ENCODE measurements at regions not wholly inside any gene's neighbourhood (a gene's known extent, or its start where the extent isn't known, plus 50 kb on each side); places are given as distances from the start of the nearest gene placed in this dataset.

DNA sequence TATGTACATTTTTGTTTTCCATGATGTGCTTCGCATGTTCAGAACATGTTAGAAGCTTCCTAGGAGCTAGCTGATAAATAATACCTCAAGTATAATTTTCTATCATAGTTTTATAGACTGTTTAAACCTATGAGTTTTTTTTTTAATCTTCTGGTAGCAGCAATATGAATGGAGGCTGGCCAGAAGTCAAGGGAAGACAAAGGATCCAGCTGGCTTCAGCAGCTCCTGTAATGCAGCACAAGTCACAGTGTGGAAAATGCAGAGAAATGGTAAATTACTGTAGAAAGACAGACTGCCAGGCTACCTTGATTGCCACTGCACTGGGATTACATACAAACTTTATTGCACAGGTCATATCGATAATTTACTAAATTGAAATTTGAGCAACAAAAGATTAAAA is 537.9 kb downstream of the IQCM start:
- Histone ChIP-seq H3K27ac (ENCODE audit: extremely low read length, insufficient read depth, low read length) (no peak overlapping the region), H3K4me1 (ENCODE audit: insufficient read depth, low read length) (no peaks in the 10 kb centered on the region), H3K79me2 (ENCODE audit: insufficient read depth, low read length) (no peaks in the 10 kb centered on the region), H3K4me2 (ENCODE audit: low read depth, low read length) (no peak overlapping the region), H3K36me3 (replicated peaks in 1 of 2; ENCODE audit: control insufficient read depth in 1 of 2, insufficient read depth in 2 of 2, low read length in 2 of 2) (no peaks in the 10 kb centered on the region), H3K9ac (ENCODE audit: insufficient read depth, low read depth, low read length) (no peak overlapping the region), H2AFZ (ENCODE audit: low read length) (no peak overlapping the region), H3K27me3 (ENCODE audit: control insufficient read depth in 1 of 2, insufficient read depth in 2 of 2, low read length in 2 of 2) (no peaks in the 10 kb centered on the region), H3K4me3 (replicated peaks in 1 of 3; ENCODE audit: insufficient read depth in 1 of 3, low read depth in 2 of 3, low read length in 3 of 3) (no peak overlapping the region), H4K20me1 (ENCODE audit: insufficient read depth, low read length) (no peaks in the 10 kb centered on the region), H3K9me3 (ENCODE audit: low read length) (peaks cover 20% of the 10 kb centered on the region)
- intact Hi-C loops (cut with micrococcal nuclease; ENCODE audit: unreplicated experiment) (no loop called here), in situ Hi-C loops (cut with HindIII; ENCODE audit: extremely low pct_ligation_motif_present, low pct_unique_long_range_greater_than_20kb) (no loop called here)
- no TSS peak for BruUV-seq (replicated peaks)
- CTCF ChIA-PET (ENCODE audit: low intra/inter-chr PET ratio, low total read pairs), result no interaction called here
- FAIRE-seq (no peak), DNase-seq (ENCODE audit: low spot score) (no peak), ATAC-seq (no peak)
- no peak for TF ChIP-seq RXRB (CRISPR knock-in tag; IDR thresholded peaks at IDR 0.05; ENCODE audit: borderline replicate concordance)
- TF ChIP-seq KDM1A (CRISPR knock-in tag; IDR thresholded peaks at IDR 0.05), result no peak
- no peak for TF ChIP-seq ZNF256 (CRISPR knock-in tag; conservative IDR thresholded peaks at IDR 0.05)
- TF ChIP-seq, protein P1, sequence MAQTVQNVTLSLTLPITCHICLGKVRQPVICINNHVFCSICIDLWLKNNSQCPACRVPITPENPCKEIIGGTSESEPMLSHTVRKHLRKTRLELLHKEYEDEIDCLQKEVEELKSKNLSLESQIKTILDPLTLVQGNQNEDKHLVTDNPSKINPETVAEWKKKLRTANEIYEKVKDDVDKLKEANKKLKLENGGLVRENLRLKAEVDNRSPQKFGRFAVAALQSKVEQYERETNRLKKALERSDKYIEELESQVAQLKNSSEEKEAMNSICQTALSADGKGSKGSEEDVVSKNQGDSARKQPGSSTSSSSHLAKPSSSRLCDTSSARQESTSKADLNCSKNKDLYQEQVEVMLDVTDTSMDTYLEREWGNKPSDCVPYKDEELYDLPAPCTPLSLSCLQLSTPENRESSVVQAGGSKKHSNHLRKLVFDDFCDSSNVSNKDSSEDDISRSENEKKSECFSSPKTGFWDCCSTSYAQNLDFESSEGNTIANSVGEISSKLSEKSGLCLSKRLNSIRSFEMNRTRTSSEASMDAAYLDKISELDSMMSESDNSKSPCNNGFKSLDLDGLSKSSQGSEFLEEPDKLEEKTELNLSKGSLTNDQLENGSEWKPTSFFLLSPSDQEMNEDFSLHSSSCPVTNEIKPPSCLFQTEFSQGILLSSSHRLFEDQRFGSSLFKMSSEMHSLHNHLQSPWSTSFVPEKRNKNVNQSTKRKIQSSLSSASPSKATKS (CRISPR knock-in tag; IDR thresholded peaks at IDR 0.05), result no peak
- no peak for TF ChIP-seq ZBTB20 (CRISPR knock-in tag; IDR thresholded peaks at IDR 0.05; ENCODE audit: borderline replicate concordance, low read depth)
- no peak for TF ChIP-seq ZNF746 (CRISPR knock-in tag; IDR thresholded peaks at IDR 0.05)
- no peak for TF ChIP-seq HNRNPLL (IDR thresholded peaks at IDR 0.05; ENCODE audit: low read depth, low read length, poor library complexity, severe bottlenecking)
- TF ChIP-seq, protein P2, sequence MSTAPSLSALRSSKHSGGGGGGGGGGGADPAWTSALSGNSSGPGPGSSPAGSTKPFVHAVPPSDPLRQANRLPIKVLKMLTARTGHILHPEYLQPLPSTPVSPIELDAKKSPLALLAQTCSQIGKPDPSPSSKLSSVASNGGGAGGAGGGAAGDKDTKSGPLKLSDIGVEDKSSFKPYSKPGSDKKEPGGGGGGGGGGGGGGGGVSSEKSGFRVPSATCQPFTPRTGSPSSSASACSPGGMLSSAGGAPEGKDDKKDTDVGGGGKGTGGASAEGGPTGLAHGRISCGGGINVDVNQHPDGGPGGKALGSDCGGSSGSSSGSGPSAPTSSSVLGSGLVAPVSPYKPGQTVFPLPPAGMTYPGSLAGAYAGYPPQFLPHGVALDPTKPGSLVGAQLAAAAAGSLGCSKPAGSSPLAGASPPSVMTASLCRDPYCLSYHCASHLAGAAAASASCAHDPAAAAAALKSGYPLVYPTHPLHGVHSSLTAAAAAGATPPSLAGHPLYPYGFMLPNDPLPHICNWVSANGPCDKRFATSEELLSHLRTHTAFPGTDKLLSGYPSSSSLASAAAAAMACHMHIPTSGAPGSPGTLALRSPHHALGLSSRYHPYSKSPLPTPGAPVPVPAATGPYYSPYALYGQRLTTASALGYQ (CRISPR knock-in tag; IDR thresholded peaks at IDR 0.05), result no peak
- TF ChIP-seq FOXJ3 (CRISPR knock-in tag; IDR thresholded peaks at IDR 0.05; ENCODE audit: borderline replicate concordance), result no peak
- TF ChIP-seq, protein P3, sequence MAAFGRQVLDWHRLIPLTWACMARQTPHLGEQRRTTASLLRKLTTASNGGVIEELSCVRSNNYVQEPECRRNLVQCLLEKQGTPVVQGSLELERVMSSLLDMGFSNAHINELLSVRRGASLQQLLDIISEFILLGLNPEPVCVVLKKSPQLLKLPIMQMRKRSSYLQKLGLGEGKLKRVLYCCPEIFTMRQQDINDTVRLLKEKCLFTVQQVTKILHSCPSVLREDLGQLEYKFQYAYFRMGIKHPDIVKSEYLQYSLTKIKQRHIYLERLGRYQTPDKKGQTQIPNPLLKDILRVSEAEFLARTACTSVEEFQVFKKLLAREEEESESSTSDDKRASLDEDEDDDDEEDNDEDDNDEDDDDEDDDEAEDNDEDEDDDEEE (CRISPR knock-in tag; IDR thresholded peaks at IDR 0.05), result no peak
- TF ChIP-seq FOSL1 (CRISPR knock-in tag; IDR thresholded peaks at IDR 0.05; ENCODE audit: borderline replicate concordance), result no peak
- no peak for TF ChIP-seq ZNF331 (CRISPR knock-in tag; IDR thresholded peaks at IDR 0.05)
- TF ChIP-seq ZNF772 (CRISPR knock-in tag; IDR thresholded peaks at IDR 0.05), result no peak
- no peak for TF ChIP-seq ZNF7 (CRISPR knock-in tag; IDR thresholded peaks at IDR 0.05)
- TF ChIP-seq FOXA3 (CRISPR knock-in tag; IDR thresholded peaks at IDR 0.05), result no peak
- no peak for TF ChIP-seq ZBTB38 (CRISPR knock-in tag; IDR thresholded peaks at IDR 0.05)
- TF ChIP-seq SATB2 (CRISPR knock-in tag; IDR thresholded peaks at IDR 0.05), result no peak
- TF ChIP-seq IRF2 (CRISPR knock-in tag; IDR thresholded peaks at IDR 0.05), result no peak
- TF ChIP-seq LCORL (IDR thresholded peaks at IDR 0.05), result no peak
- no peak for TF ChIP-seq LCORL (CRISPR knock-in tag; IDR thresholded peaks at IDR 0.05)
- POLR2A ChIA-PET, result no interaction called here
- WGBS (ENCODE audit: low lambda C conversion rate), result 16% methylated on average over 2 of the region's 2 CpGs

Data from HepG2 (cell line).